WI38 (cell line): ENCODE measurements at regions not wholly inside any gene's neighbourhood (a gene's known extent, or its start where the extent isn't known, plus 50 kb on each side); places are given as distances from the start of the nearest gene placed in this dataset.

Source experiments
- H3K4me3 ChIP-seq: 2 replicates; pipeline ENCODE4 v1.5.1; 2011; ENCODE audit warnings: low read depth, mild to moderate bottlenecking, control low read depth, low read length
- TF ChIP-seq, protein P1 (sequence below): IDR thresholded peaks from 2 replicates; pipeline ENCODE4 v1.5.1; 2012; ENCODE audit warnings: low read depth, mild to moderate bottlenecking, control low read depth, low read length

DNA sequence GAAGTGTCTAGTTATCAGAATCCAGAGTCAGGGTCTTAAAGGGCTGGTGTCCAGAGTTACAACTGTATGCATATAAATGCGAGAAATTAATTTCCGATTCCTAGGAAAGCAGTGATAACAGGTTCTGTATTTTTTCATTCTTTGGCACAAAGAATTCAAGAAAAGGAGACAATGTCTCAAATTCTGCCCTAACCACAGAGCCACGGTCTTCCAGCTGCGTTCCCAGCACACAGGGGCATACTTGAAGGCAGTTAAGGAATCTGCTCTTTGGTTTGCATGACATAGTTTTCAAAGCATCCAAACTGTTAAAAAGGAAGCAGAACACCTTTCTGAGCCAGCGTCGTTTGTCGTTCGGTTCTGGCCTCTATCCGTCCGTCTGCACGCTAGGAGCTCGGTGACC is 416.9 kb upstream of the MKI67 start:
- TF ChIP-seq, protein P1, sequence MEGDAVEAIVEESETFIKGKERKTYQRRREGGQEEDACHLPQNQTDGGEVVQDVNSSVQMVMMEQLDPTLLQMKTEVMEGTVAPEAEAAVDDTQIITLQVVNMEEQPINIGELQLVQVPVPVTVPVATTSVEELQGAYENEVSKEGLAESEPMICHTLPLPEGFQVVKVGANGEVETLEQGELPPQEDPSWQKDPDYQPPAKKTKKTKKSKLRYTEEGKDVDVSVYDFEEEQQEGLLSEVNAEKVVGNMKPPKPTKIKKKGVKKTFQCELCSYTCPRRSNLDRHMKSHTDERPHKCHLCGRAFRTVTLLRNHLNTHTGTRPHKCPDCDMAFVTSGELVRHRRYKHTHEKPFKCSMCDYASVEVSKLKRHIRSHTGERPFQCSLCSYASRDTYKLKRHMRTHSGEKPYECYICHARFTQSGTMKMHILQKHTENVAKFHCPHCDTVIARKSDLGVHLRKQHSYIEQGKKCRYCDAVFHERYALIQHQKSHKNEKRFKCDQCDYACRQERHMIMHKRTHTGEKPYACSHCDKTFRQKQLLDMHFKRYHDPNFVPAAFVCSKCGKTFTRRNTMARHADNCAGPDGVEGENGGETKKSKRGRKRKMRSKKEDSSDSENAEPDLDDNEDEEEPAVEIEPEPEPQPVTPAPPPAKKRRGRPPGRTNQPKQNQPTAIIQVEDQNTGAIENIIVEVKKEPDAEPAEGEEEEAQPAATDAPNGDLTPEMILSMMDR, result no peak
- H3K4me3 ChIP-seq, result no peak overlapping the region

DNA sequence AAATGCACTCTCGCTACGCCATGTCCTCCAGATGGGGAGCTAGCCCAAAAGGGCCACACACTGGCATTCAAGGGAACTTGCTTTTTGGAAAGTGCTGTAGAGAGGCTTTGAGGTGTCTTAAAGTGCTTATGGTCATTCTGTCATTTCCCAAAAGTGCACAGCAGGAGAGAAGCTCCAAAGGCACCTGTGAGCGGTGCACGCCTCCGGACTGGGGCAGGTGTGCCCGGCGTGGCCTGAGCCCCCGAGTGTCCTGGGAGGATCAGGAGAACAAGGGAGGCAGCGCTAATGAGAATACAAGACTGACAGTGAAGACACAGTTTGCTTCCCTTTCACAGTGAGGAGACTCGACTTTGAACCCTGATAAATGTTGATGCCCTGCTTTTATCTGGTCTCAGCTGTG is 419.0 kb upstream of the MKI67 start:
- TF ChIP-seq, protein P1, result no peak
- H3K4me3 ChIP-seq, result no peak overlapping the region

DNA sequence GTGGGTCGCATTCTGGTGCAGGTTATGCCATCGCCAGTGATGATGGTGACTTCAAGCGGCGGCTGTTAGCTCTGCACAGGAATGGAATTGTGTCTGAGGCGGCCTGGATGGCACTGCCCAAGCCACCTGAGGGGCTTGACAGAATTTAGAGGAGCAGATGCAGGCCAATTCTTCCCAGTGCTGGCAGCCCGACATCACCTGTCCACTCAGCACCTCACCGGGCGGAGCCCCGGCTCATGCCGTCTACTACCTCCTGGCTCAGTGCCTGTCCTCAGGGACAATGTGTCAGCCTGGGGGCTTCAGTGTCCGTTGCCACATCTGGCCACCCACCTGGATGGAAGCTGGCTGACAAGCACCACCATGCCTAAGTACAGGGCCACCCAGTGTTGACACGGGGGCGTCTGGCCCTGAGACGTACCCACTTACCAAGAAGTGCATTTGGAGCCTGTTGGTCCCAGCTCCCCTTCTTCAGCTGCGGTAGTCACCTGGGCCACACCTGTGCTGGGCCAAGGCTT is 420.5 kb upstream of the MKI67 start:
- H3K4me3 ChIP-seq, result no peak overlapping the region
- TF ChIP-seq, protein P1, result no peak

DNA sequence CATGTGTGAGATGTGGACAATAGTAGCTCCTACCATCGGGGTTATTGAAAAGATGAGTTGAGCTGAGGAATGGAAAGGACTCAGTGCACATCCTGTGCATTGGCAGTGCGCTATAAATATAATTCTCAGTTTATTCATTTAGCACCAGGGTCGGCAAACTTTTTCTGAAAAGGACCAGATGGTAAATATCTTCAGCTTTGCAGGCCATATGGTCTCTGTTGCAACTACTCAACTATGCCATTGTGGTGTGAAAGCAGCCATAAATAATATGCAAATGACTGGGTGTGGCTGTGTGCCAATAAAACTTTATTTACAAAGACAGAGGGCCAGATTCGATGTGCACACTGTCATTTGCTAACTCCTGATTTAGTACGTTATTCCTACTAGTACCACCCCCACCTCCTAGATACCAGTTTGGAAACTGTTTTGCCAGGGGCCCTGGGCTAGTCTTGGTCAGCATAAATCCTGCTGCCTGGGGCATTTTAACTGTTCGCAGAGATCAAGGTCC is 422.9 kb upstream of the MKI67 start:
- TF ChIP-seq, protein P1, result no peak
- no peak overlapping the region for H3K4me3 ChIP-seq

DNA sequence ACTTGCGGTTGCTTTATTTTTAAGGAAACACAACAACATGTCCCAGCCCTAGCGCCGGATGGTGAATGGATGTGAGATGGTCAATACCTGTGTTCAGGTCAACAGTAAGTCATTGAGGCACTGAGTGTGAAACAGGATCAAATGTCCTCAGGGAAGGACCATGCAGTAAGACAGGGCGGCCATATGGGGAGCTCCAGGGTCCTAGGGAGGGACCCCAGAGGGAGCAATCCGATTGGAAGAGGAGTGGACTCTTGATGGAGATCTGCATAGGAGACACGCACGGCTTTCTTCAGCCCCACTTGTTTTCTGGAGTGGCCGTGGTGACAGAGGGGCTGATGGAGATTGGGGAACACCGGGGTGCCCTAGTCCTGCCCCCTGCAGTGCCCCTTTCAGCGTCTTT is 423.8 kb upstream of the MKI67 start:
- H3K4me3 ChIP-seq, result no peak overlapping the region
- TF ChIP-seq, protein P1, result no peak

DNA sequence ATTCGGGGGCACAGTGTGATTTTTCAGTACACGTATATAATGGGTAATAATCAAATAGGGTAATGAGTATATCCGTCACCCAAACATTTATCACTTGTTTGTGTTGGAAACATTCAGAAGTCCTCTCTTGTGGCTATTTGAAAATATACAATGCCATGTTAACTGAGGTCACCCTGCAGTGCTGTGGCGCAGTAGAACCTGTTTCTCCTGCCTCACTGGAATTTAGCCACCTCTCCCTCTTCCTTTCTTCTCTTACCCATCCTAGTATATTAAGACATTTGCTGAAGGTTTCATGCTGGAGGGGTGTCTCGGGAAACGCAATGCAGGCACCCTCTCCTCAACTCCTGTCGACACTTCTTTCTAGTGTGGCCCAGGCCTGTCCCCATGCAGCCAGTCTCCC is 425.3 kb upstream of the MKI67 start:
- TF ChIP-seq, protein P1, result no peak
- H3K4me3 ChIP-seq, result no peak overlapping the region

DNA sequence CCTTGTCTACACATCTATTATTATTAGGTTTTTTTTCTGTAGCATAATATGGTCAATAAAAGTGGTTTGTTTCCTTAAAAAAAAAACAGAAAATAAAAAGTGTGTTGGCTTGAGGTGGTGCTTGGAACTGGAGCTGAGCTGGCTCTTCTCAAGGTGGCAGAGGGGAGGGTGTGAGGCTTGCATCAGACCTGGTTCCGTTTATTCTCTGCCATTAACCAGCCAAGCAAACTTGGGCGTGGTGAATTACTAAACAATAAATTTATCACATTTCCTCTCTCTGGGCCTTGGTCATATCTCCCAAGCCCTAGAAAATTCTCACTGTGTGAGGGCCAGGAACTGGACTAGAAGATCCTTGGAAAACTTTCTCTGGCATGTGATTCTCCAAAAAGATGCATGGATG is 427.5 kb upstream of the MKI67 start:
- TF ChIP-seq, protein P1, result no peak
- no peak overlapping the region for H3K4me3 ChIP-seq
